CD14-positive monocyte (primary cell): ENCODE measurements at regions not wholly inside any gene's neighbourhood (a gene's known extent, or its start where the extent isn't known, plus 50 kb on each side); places are given as distances from the start of the nearest gene placed in this dataset.

Source experiments
- DNase-seq, 3 donors: peaks; one replicate each; pipeline ENCODE4 v3.0.0-alpha.2; 2011 to 2022
- H2AFZ ChIP-seq: 2 replicates; pipeline ENCODE4 v1.6.0; 2012; ENCODE audit warnings: mild to moderate bottlenecking, low read depth, low read length, inconsistent platforms; ENCODE audit not compliant: insufficient read depth, poor library complexity, severe bottlenecking
- H3K27ac ChIP-seq, 2 donors: 1 replicate in 1 of 2; 2 replicates in 1 of 2; pipeline ENCODE4 v1.5.1; 2012 to 2013; ENCODE audit warnings: low read length in 2 of 2, control low read depth in 1 of 2, inconsistent platforms in 1 of 2, low read depth in 1 of 2, mild to moderate bottlenecking in 1 of 2
- H3K27me3 ChIP-seq, 2 donors: one replicate each; pipeline versions ENCODE4 v1.6.0 to v1.6.1; 2011 to 2013; ENCODE audit warnings: low read length in 2 of 2; ENCODE audit not compliant: control insufficient read depth in 2 of 2, insufficient read depth in 2 of 2
- H3K36me3 ChIP-seq, 2 donors: replicated peaks in 1 of 2; 1 replicate in 1 of 2; 2 replicates in 1 of 2; pipeline versions ENCODE4 v1.5.1 to v1.6.1; 2012 to 2013; ENCODE audit warnings: low read length in 2 of 2, control low read depth in 1 of 2, inconsistent platforms in 1 of 2, mild to moderate bottlenecking in 1 of 2; ENCODE audit not compliant: insufficient read depth in 2 of 2, control insufficient read depth in 1 of 2
- H3K4me1 ChIP-seq, 2 donors: 1 replicate in 1 of 2; 2 replicates in 1 of 2; pipeline versions ENCODE4 v1.5.1 to v1.6.1; 2012 to 2013; ENCODE audit warnings: low read length in 2 of 2, control low read depth in 1 of 2, inconsistent platforms in 1 of 2, mild to moderate bottlenecking in 1 of 2, moderate library complexity in 1 of 2; ENCODE audit not compliant: insufficient read depth in 2 of 2, control insufficient read depth in 1 of 2
- H3K4me2 ChIP-seq: replicated peaks from 2 replicates; pipeline ENCODE3; 2012; ENCODE audit warnings: low read length, moderate library complexity, mild to moderate bottlenecking; ENCODE audit not compliant: poor library complexity, severe bottlenecking; ENCODE audit errors: extremely low read depth
- H3K4me3 ChIP-seq, 3 experiments: fragments of 200-600 bp in 1 of 3; sonication (generic) in 1 of 3; replicated peaks in 1 of 3; 1 replicate in 2 of 3; 2 replicates in 1 of 3; pipeline ENCODE4 v1.5.1; 2011 to 2013; ENCODE audit warnings: low read length in 3 of 3, mild to moderate bottlenecking in 3 of 3, control low read depth in 2 of 3, low read depth in 2 of 3, inconsistent platforms in 1 of 3, moderate library complexity in 1 of 3
- H3K79me2 ChIP-seq: 2 replicates; pipeline ENCODE4 v1.6.0; 2012; ENCODE audit warnings: mild to moderate bottlenecking, control low read depth, inconsistent platforms, low read length, moderate library complexity; ENCODE audit not compliant: insufficient read depth
- H3K9ac ChIP-seq: 2 replicates; pipeline ENCODE4 v1.6.0; 2017; ENCODE audit warnings: low read length, mild to moderate bottlenecking; ENCODE audit not compliant: insufficient read depth, poor library complexity, severe bottlenecking
- H3K9me3 ChIP-seq, 2 donors: replicated peaks in 1 of 2; 1 replicate in 1 of 2; 2 replicates in 1 of 2; pipeline versions ENCODE4 v1.5.1 to v1.6.1; 2012 to 2013; ENCODE audit warnings: low read length in 2 of 2, control low read depth in 1 of 2; ENCODE audit not compliant: control insufficient read depth in 1 of 2, insufficient read depth in 1 of 2
- H4K20me1 ChIP-seq: 2 replicates; pipeline ENCODE4 v1.6.0; 2012; ENCODE audit warnings: mild to moderate bottlenecking, low read length, control low read depth, moderate library complexity; ENCODE audit not compliant: insufficient read depth
- H3K27ac Mint-ChIP-seq, 7 donors: one replicate each; pipeline ENCODE4 v1.8.0; 2020; ENCODE audit warnings: mild to moderate bottlenecking in 7 of 7, mixed read lengths in 7 of 7, moderate library complexity in 6 of 7, inconsistent platforms in 2 of 7
- H3K27me3 Mint-ChIP-seq, 3 donors: one replicate each; pipeline ENCODE4 v1.8.0; 2021 to 2022; ENCODE audit warnings: low read depth in 3 of 3, mild to moderate bottlenecking in 3 of 3, mixed read lengths in 3 of 3, moderate library complexity in 3 of 3, inconsistent platforms in 1 of 3
- H3K36me3 Mint-ChIP-seq, 2 donors: one replicate each; pipeline ENCODE4 v1.8.0; 2020; ENCODE audit warnings: mixed read lengths in 2 of 2, inconsistent platforms in 1 of 2, mild to moderate bottlenecking in 1 of 2
- H3K4me1 Mint-ChIP-seq: one replicate; pipeline ENCODE4 v1.8.0; 2020; ENCODE audit warnings: mild to moderate bottlenecking, mixed read lengths
- H3K4me3 Mint-ChIP-seq, 2 donors: one replicate each; pipeline ENCODE4 v1.8.0; 2020; ENCODE audit warnings: mild to moderate bottlenecking in 2 of 2, mixed read lengths in 2 of 2, moderate library complexity in 1 of 2
- H3K9me3 Mint-ChIP-seq, 7 donors: one replicate each; pipeline ENCODE4 v1.8.0; 2020 to 2022; ENCODE audit warnings: mixed read lengths in 7 of 7, mild to moderate bottlenecking in 6 of 7, moderate library complexity in 6 of 7, inconsistent platforms in 2 of 7
- CTCF ChIP-seq: fragments of 200-600 bp; IDR thresholded peaks from one replicate; pipeline ENCODE4 v1.8.0; 2022; ENCODE audit warnings: antibody characterized with exemption, mild to moderate bottlenecking
- WGBS: methylation state at CpG from one replicate; pipeline ENCODE4 v1.1.5; 2013; ENCODE audit warnings: missing lambda C conversion rate; ENCODE audit not compliant: insufficient coverage; 5-methylcytosine and 5-hydroxymethylcytosine counted together
- intact Hi-C, 2 donors: fragments of 100-400 bp; cut with micrococcal nuclease; formaldehyde crosslinking; loops; one replicate each; pipeline versions ENCODE4 v1.15.0 to v1.15.1; 2023

- no peak overlapping the region for H3K4me3 Mint-ChIP-seq
- no peak overlapping the region for H3K4me2 ChIP-seq
- H3K9me3 ChIP-seq, result peaks cover 0 to 3% of the 10 kb centered on the region in 2 donors
- H3K4me3 ChIP-seq, result no peak overlapping the region
- no peaks in the 10 kb centered on the region for H3K27me3 ChIP-seq
- no peak for DNase-seq
- peaks cover 0 to 9% (median 5%) of the 10 kb centered on the region in 3 donors for H3K27me3 Mint-ChIP-seq
- WGBS, result 30% methylated on average over 2 of the region's 7 CpGs
- no peak overlapping the region for H2AFZ ChIP-seq
- H4K20me1 ChIP-seq, result no peaks in the 10 kb centered on the region
- peaks cover 2 to 15% (median 11%) of the 10 kb centered on the region in 7 donors for H3K9me3 Mint-ChIP-seq
- no peaks in the 10 kb centered on the region for H3K79me2 ChIP-seq
- no peak overlapping the region for H3K27ac ChIP-seq
- H3K4me1 ChIP-seq, result no peaks in the 10 kb centered on the region
- intact Hi-C loops, result no loop called here
- no peak for TF ChIP-seq CTCF
- no peaks in the 10 kb centered on the region for H3K4me1 Mint-ChIP-seq
- H3K36me3 Mint-ChIP-seq, result no peaks in the 10 kb centered on the region
- H3K36me3 ChIP-seq, result no peaks in the 10 kb centered on the region
- no peak overlapping the region for H3K27ac Mint-ChIP-seq
- H3K9ac ChIP-seq, result no peak overlapping the region
Measured at GRCh38 chr2:234691214-234691575, 194.3 kb upstream of the ARL4C start.

GRCh38 chr2:234690569-234691213, 193.8 kb upstream of the ARL4C start:
- H3K36me3 ChIP-seq, result no peaks in the 10 kb centered on the region
- Mint-ChIP-seq H3K9me3 (peaks cover 2 to 12% (median 10%) of the 10 kb centered on the region in 7 donors), H3K27me3 (peaks cover 0 to 9% (median 5%) of the 10 kb centered on the region in 3 donors), H3K4me3 (no peak overlapping the region), H3K36me3 (no peaks in the 10 kb centered on the region), H3K4me1 (no peaks in the 10 kb centered on the region), H3K27ac (no peak overlapping the region)
- H3K27ac ChIP-seq, result no peak overlapping the region
- intact Hi-C loops, result no loop called here
- H3K4me2 ChIP-seq, result no peak overlapping the region
- no peak overlapping the region for H3K4me3 ChIP-seq
- H3K9ac ChIP-seq, result no peak overlapping the region
- no peaks in the 10 kb centered on the region for H4K20me1 ChIP-seq
- peaks cover 0 to 3% of the 10 kb centered on the region in 2 donors for H3K9me3 ChIP-seq
- no peak for TF ChIP-seq CTCF
- no peaks in the 10 kb centered on the region for H3K4me1 ChIP-seq
- H2AFZ ChIP-seq, result no peak overlapping the region
- no peak for DNase-seq
- no peaks in the 10 kb centered on the region for H3K27me3 ChIP-seq
- H3K79me2 ChIP-seq, result no peaks in the 10 kb centered on the region
- 8% methylated on average over 2 of the region's 8 CpGs for WGBS
